Hepatocyte (in vitro differentiated cells): ENCODE measurements at regions not wholly inside any gene's neighbourhood (a gene's known extent, or its start where the extent isn't known, plus 50 kb on each side); places are given as distances from the start of the nearest gene placed in this dataset.

Experiments used
- CTCF ChIP-seq: fragments of 200-600 bp; sonication (generic); IDR thresholded peaks from 2 replicates; pipeline ENCODE4 v1.5.1; 2016; ENCODE audit warnings: antibody characterized with exemption, mild to moderate bottlenecking; ENCODE audit not compliant: poor library complexity
- EZH2phosphoT487 ChIP-seq: fragments of 200-600 bp; sonication (generic); IDR thresholded peaks from one replicate; pipeline ENCODE4 v1.6.1; 2018; ENCODE audit warnings: antibody characterized with exemption, mild to moderate bottlenecking, low read depth, moderate library complexity; ENCODE audit not compliant: unreplicated experiment, severe bottlenecking

- TF ChIP-seq CTCF (no peak), EZH2phosphoT487 (no peak)
These were observed 457.7 kb downstream of the RFPL4B start for GRCh38 chr6:112804638-112805330.
